ENCODE measurements at regions not wholly inside any gene's neighbourhood (a gene's known extent, or its start where the extent isn't known, plus 50 kb on each side); places are given as distances from the start of the nearest gene placed in this dataset.
"Not testable (repeated sequence)": the region's sequence is repeated elsewhere in the genome, so short reads cannot be mapped to it uniquely, and the experiment has no call there.

GRCh38 chr10:23818484-23818883 is 379.6 kb downstream of the OTUD1 start:
- no peak for DNase-seq
- H3K4me3 Mint-ChIP-seq: no peak overlapping the region
- H3K27me3 Mint-ChIP-seq: no peaks in the 10 kb centered on the region
- no peaks in the 10 kb centered on the region for H3K4me1 Mint-ChIP-seq
- H3K9me3 Mint-ChIP-seq: no peaks in the 10 kb centered on the region
- H3K27ac Mint-ChIP-seq: no peak overlapping the region
- H3K36me3 Mint-ChIP-seq: no peaks in the 10 kb centered on the region

GRCh38 chr10:23820792-23821191 is 381.9 kb downstream of the OTUD1 start:
- Mint-ChIP-seq H3K27ac (no peak overlapping the region), H3K9me3 (no peaks in the 10 kb centered on the region)

GRCh38 chr10:23824822-23825221 is 384.1 kb upstream of the KIAA1217 start:
- Mint-ChIP-seq H3K36me3 (no peaks in the 10 kb centered on the region), H3K27ac (no peak overlapping the region), H3K4me1 (no peaks in the 10 kb centered on the region), H3K4me3 (no peak overlapping the region), H3K27me3 (peaks cover 3% of the 10 kb centered on the region), H3K9me3 (no peaks in the 10 kb centered on the region)
- DNase-seq: no peak

More at GRCh38 chr10:23820792-23821191, 381.9 kb downstream of the OTUD1 start:
- Mint-ChIP-seq H3K27me3 (peaks cover 3% of the 10 kb centered on the region), H3K4me3 (no peak overlapping the region), H3K36me3 (no peaks in the 10 kb centered on the region), H3K4me1 (no peaks in the 10 kb centered on the region)
- no peak for DNase-seq

GRCh38 chr10:23826421-23826820 is 382.5 kb upstream of the KIAA1217 start:
- Mint-ChIP-seq H3K27ac (no peak overlapping the region), H3K4me3 (no peak overlapping the region), H3K27me3 (peaks cover 3% of the 10 kb centered on the region), H3K4me1 (no peaks in the 10 kb centered on the region), H3K36me3 (no peaks in the 10 kb centered on the region), H3K9me3 (no peaks in the 10 kb centered on the region)
- no peak for DNase-seq

GRCh38 chr10:23829556-23829955 is 379.4 kb upstream of the KIAA1217 start:
- no peak overlapping the region for H3K4me3 Mint-ChIP-seq
- H3K27ac Mint-ChIP-seq: no peak overlapping the region
- H3K4me1 Mint-ChIP-seq: no peaks in the 10 kb centered on the region
- peaks cover 3% of the 10 kb centered on the region for H3K27me3 Mint-ChIP-seq
- no peaks in the 10 kb centered on the region for H3K36me3 Mint-ChIP-seq
- no peaks in the 10 kb centered on the region for H3K9me3 Mint-ChIP-seq
- DNase-seq: no peak

GRCh38 chr10:23834091-23834490 is 374.8 kb upstream of the KIAA1217 start:
- DNase-seq: no peak
- no peaks in the 10 kb centered on the region for H3K9me3 Mint-ChIP-seq
- no peak overlapping the region for H3K4me3 Mint-ChIP-seq
- no peaks in the 10 kb centered on the region for H3K36me3 Mint-ChIP-seq
- H3K27me3 Mint-ChIP-seq: peaks cover 3% of the 10 kb centered on the region
- H3K27ac Mint-ChIP-seq: no peak overlapping the region
- no peaks in the 10 kb centered on the region for H3K4me1 Mint-ChIP-seq

- no peaks in the 10 kb centered on the region for H3K27me3 Mint-ChIP-seq
- no peaks in the 10 kb centered on the region for H3K36me3 Mint-ChIP-seq
- no peaks in the 10 kb centered on the region for H3K4me1 Mint-ChIP-seq
- H3K9me3 Mint-ChIP-seq: peaks cover 24% of the 10 kb centered on the region
- DNase-seq: no peak
- H3K27ac Mint-ChIP-seq: no peak overlapping the region
- H3K4me3 Mint-ChIP-seq: no peak overlapping the region
Measured at GRCh38 chr10:23850631-23851030, 358.3 kb upstream of the KIAA1217 start.

GRCh38 chr10:23859598-23859997 is 349.3 kb upstream of the KIAA1217 start:
- Mint-ChIP-seq H3K4me1 (no peaks in the 10 kb centered on the region), H3K9me3 (peaks cover 9% of the 10 kb centered on the region), H3K27me3 (peaks cover 8% of the 10 kb centered on the region), H3K27ac (no peak overlapping the region), H3K4me3 (no peak overlapping the region), H3K36me3 (no peaks in the 10 kb centered on the region)
- DNase-seq: no peak

GRCh38 chr10:23864631-23865147 is 344.2 kb upstream of the KIAA1217 start:
- peaks cover 8% of the 10 kb centered on the region for H3K27me3 Mint-ChIP-seq
- H3K4me3 Mint-ChIP-seq: no peak overlapping the region
- H3K4me1 Mint-ChIP-seq: no peaks in the 10 kb centered on the region
- no peaks in the 10 kb centered on the region for H3K36me3 Mint-ChIP-seq
- H3K27ac Mint-ChIP-seq: no peak overlapping the region
- no peaks in the 10 kb centered on the region for H3K9me3 Mint-ChIP-seq
- no peak for DNase-seq

GRCh38 chr10:23866985-23867384 is 342.0 kb upstream of the KIAA1217 start:
- not testable (repeated sequence) for DNase-seq, H3K36me3 Mint-ChIP-seq, H3K4me3 Mint-ChIP-seq, H3K9me3 Mint-ChIP-seq, H3K27me3 Mint-ChIP-seq, H3K4me1 Mint-ChIP-seq, H3K27ac Mint-ChIP-seq

- Mint-ChIP-seq H3K9me3 (no peaks in the 10 kb centered on the region), H3K4me1 (no peaks in the 10 kb centered on the region), H3K36me3 (no peaks in the 10 kb centered on the region), H3K4me3 (no peak overlapping the region), H3K27me3 (peaks cover 5% of the 10 kb centered on the region), H3K27ac (no peak overlapping the region)
- DNase-seq: no peak
Measured at GRCh38 chr10:23868121-23868520, 340.8 kb upstream of the KIAA1217 start.

GRCh38 chr10:23869548-23869947 is 339.4 kb upstream of the KIAA1217 start:
- no peak overlapping the region for H3K27ac Mint-ChIP-seq
- H3K27me3 Mint-ChIP-seq: peaks cover 5% of the 10 kb centered on the region
- H3K36me3 Mint-ChIP-seq: no peaks in the 10 kb centered on the region
- no peaks in the 10 kb centered on the region for H3K9me3 Mint-ChIP-seq
- H3K4me1 Mint-ChIP-seq: no peaks in the 10 kb centered on the region
- no peak overlapping the region for H3K4me3 Mint-ChIP-seq
- DNase-seq: no peak

- Mint-ChIP-seq H3K36me3 (no peaks in the 10 kb centered on the region), H3K4me1 (no peaks in the 10 kb centered on the region), H3K27ac (no peak overlapping the region), H3K4me3 (no peak overlapping the region), H3K27me3 (peaks cover 5% of the 10 kb centered on the region), H3K9me3 (no peaks in the 10 kb centered on the region)
- DNase-seq: no peak
Measured at GRCh38 chr10:23869996-23870395, 338.9 kb upstream of the KIAA1217 start.

- Mint-ChIP-seq H3K36me3 (no peaks in the 10 kb centered on the region), H3K27ac (no peak overlapping the region), H3K4me1 (no peaks in the 10 kb centered on the region), H3K27me3 (peaks cover 5% of the 10 kb centered on the region), H3K9me3 (no peaks in the 10 kb centered on the region), H3K4me3 (no peak overlapping the region)
- DNase-seq: no peak
Measured at GRCh38 chr10:23870651-23871610, 338.0 kb upstream of the KIAA1217 start.

- Mint-ChIP-seq H3K9me3 (no peaks in the 10 kb centered on the region), H3K4me1 (no peaks in the 10 kb centered on the region), H3K27ac (no peak overlapping the region), H3K4me3 (no peak overlapping the region), H3K27me3 (peaks cover 5% of the 10 kb centered on the region), H3K36me3 (no peaks in the 10 kb centered on the region)
- DNase-seq: no peak
Measured at GRCh38 chr10:23872290-23872689, 336.6 kb upstream of the KIAA1217 start.

- no peak overlapping the region for H3K27ac Mint-ChIP-seq
Measured at GRCh38 chr10:23877791-23878320, 331.1 kb upstream of the KIAA1217 start.

More at GRCh38 chr10:23877791-23878320, 331.1 kb upstream of the KIAA1217 start:
- Mint-ChIP-seq H3K4me1 (no peaks in the 10 kb centered on the region), H3K4me3 (no peak overlapping the region), H3K36me3 (no peaks in the 10 kb centered on the region), H3K27me3 (peaks cover 3% of the 10 kb centered on the region), H3K9me3 (no peaks in the 10 kb centered on the region)
- DNase-seq: no peak

All from activated naive CD8-positive, alpha-beta T cell treated with anti-CD3 and anti-CD28 coated beads for 36 hours (primary cell).